PC-9 (cell line): ENCODE measurements at regions not wholly inside any gene's neighbourhood (a gene's known extent, or its start where the extent isn't known, plus 50 kb on each side); places are given as distances from the start of the nearest gene placed in this dataset.

ENCODE experiments used
- EZH2 ChIP-seq: fragments of 200-600 bp; sonication (generic); IDR thresholded peaks from 2 replicates; pipeline ENCODE4 v1.8.0; 2017; ENCODE audit warnings: antibody characterized with exemption, low read depth
- TF ChIP-seq, protein P1 (sequence below): fragments of 200-600 bp; sonication (generic); conservative IDR thresholded peaks from 2 replicates; pipeline ENCODE4 v1.6.1; 2017; ENCODE audit warnings: mixed run types, antibody characterized with exemption, mild to moderate bottlenecking, moderate library complexity

DNA sequence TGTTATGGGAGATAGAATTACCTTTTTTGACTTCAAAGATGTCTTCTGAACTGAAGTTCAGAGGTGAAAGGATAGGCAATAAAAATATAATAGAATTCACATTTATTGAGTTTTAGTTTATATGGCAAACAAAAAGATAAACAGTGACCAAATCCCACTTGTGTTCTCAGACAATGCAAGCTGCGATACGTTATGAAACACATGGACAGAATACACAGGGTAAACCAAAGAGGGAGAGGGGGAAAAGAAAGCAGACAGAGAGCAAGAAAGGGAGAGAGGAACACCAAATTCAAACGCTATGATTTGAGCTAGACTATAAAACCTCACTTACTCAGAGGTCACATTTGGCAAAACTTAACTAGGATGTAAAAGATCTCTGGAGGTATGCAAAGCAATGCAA, 238.2 kb upstream of the FLRT2 start:
- TF ChIP-seq, protein P1, sequence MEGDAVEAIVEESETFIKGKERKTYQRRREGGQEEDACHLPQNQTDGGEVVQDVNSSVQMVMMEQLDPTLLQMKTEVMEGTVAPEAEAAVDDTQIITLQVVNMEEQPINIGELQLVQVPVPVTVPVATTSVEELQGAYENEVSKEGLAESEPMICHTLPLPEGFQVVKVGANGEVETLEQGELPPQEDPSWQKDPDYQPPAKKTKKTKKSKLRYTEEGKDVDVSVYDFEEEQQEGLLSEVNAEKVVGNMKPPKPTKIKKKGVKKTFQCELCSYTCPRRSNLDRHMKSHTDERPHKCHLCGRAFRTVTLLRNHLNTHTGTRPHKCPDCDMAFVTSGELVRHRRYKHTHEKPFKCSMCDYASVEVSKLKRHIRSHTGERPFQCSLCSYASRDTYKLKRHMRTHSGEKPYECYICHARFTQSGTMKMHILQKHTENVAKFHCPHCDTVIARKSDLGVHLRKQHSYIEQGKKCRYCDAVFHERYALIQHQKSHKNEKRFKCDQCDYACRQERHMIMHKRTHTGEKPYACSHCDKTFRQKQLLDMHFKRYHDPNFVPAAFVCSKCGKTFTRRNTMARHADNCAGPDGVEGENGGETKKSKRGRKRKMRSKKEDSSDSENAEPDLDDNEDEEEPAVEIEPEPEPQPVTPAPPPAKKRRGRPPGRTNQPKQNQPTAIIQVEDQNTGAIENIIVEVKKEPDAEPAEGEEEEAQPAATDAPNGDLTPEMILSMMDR, result no peak
- no peak for TF ChIP-seq EZH2
